Cerebellar nuclear complex (tissue), 1 donor: ENCODE measurements at regions not wholly inside any gene's neighbourhood (a gene's known extent, or its start where the extent isn't known, plus 50 kb on each side); places are given as distances from the start of the nearest gene placed in this dataset.

Source experiments
- DNase-seq, 2 experiments: peaks; one replicate each; lab custom pipeline; 2025; lab: John Stamatoyannopoulos, UW

DNA sequence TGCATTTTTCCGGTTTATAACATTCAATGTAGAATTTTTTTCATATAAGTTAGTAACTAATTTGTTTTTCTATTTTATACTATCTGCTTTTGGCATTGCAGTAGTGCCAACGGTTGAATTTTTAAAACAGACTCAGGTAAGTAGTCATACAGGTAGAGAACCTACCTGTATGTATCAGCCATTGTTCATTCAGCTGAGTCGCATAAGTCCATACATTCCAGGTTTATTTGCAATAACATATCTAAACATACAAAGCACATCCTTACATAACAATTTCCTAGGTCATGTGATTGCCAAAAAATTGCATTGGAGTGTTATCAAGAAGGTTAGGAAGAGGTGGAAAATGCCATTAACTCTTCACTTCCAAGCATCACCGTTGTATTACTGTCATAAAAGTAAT is 1059.3 kb upstream of the CNTN5 start:
- DNase-seq = no peak

DNA sequence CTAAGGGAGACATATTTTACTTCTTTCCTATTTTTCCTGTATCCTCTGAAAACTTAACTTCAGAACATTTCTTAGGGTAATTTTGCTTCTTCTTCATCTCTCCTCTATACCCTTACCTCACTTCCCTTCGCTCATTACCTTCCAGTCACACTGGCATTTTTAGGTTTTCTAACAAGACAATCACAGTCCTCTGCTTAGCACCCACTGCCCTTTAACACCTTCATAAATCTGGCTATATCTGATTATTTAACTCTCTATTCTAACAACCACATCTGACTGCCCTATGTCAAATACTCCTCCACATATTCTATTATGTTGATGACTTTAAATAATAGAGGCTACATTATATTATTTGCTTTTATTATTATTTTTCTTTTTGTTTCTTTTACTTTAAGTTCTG is 1058.0 kb upstream of the CNTN5 start:
- no peak for DNase-seq

DNA sequence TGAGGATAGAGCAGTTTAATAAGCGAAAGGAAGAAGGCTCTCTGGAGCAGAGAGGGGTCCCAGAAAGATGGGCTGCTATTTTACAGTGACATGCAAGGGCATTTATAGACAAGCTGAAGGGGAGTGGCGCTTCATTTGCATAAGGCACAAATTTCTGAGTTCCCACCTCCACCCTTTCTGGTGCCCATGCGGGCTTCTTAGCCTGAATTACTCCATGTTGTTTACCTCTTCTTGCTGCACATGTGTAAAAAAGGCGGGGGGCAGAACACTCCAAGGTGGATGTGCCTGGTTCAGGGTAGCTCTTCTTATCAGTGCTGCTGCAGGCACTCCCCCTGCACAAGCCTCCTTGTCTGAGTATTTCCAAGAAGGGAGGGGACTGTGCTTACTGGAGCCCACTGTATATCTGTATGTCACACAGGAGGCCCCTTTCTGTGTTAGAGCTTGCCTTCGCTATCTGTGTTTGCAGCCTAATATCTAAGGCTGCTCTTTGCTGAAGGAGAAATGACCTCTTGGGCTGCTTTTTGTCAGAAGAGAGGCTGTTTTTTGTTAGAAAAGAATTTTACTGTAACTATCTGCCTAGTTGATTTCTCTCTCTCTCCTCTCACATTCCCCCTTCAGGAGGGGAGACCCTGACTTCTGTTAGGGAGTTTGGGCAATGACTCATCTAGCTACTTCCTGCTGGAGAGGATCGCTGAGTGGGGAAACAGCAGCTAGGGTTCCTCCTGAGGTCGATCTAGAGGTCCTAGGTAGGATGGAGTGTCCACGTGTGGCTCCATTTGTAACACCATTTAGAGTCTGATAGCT is 1057.0 kb upstream of the CNTN5 start:
- no peak for DNase-seq

- DNase-seq = no peak
Measured at GRCh38 chr11:97964332-97965004, 1056.3 kb upstream of the CNTN5 start.

GRCh38 chr11:97965849-97966646 is 1054.7 kb upstream of the CNTN5 start:
- DNase-seq = no peak

DNA sequence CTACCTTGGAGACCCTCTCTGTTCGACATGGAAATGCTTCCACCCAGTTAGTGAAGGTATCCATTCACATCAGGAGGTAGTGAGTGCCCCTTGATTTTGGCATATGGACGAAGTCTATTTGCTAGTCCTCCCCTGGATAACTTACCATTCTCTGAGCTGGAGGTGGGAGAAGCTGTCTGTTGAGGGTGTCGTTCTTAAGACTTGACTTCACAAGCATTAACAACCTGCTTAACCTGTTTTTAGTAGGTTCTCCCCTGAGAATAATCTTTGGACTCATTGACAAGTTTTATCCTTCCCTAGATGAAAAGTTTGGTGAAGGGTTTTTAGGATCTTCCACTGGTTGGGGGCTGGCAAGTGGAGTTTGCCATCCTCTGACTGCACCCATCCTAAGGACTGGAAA is 1053.8 kb upstream of the CNTN5 start:
- no peak for DNase-seq

- DNase-seq = no peak
Measured at GRCh38 chr11:97968071-97968470, 1052.7 kb upstream of the CNTN5 start.

GRCh38 chr11:97972731-97973130 is 1048.0 kb upstream of the CNTN5 start:
- DNase-seq = no peak

DNA sequence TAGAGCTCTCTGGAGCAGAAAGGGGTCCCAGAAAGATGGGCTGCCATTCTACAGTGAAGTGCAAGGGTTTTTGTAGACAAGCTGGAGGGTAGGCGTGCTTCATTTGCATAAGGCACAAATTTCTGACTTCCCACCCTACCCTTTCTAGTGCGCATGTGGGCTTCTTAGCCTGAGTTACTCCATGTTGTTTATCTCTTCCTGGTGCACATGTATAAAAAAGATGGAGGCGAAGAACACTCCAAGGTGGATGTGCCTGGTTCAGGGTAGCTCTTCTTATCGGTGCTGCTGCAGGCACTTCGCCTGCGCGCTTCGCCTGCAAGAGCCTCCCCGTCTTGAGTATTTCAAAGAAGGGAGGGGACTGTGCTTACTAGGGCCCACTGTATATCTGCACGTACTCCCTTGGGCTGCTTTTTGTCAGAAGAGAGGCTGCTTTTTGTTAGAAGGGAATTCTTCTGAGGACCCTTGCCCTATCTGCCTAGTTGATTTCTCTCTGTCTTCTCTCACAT is 1047.3 kb upstream of the CNTN5 start:
- DNase-seq = no peak

DNA sequence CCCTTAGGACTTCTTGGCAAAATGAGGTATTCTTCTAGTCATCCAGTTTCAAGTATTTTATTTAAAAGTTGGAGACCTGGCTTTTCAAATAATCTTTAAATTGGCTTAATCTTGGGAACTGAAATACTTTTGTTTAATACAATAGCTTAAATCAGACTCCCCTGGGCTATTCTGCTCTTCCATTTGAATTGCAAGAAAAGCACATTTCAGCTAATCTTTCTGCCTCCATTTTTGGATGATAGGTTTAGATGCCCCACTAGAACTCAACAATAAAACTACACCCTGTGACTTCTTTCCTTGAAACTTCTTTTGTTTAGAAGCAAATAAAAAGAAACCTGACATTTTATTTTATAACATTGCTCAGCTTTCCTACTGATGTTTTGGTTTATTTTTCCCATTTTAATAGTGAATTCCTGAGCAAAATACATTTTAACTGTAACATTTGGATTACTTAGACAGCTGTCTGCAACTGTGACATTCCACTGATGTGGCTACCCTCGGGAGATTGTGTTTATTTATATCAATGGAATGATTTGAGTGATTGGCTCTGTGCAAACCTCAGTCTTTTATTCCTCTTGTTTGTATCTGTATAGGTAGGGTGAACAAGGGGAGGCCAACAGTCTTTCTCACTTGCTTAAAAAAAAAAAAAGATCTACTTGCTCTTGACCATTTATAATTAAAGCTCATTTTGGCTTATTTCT is 1045.8 kb upstream of the CNTN5 start:
- no peak for DNase-seq

DNA sequence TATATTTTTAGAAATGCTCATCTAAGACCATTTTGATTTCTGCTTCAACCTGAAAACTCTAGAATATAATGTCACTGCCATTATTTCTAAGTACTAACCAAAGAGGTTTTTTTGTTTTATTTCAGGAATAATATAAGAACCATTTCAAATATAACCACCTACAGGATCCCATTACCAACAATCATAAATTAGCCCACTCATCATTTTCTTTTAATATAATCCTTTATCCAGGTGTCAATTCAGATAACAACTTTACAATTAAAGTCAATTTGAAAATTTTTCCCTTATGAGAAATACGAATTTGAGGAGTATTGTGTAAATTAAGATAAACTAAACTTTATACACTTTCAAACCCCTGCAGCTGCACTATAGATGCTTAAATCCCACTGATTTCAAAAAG is 1043.0 kb upstream of the CNTN5 start:
- DNase-seq = no peak

- DNase-seq = no peak
Measured at GRCh38 chr11:97979741-97980140, 1041.0 kb upstream of the CNTN5 start.

DNA sequence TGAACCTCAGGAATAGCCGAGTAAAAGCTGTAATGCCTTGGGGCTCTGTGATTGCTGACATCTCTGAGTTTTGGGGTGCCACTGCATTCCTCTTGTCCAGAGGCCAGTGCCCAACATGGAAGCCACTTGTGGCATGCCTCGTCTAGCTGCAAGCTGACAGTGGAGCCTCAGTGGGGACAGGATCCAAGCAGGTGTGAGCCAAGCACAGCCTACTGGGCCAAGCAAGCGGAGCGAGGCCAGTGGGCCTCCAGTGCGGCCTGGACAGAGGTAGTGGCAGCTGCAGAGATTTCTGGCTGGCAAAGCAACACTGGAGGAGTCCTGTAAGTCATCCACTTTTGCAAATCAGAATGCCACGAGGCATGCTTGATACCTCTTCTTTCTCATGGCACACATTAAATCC is 1038.2 kb upstream of the CNTN5 start:
- no peak for DNase-seq

DNA sequence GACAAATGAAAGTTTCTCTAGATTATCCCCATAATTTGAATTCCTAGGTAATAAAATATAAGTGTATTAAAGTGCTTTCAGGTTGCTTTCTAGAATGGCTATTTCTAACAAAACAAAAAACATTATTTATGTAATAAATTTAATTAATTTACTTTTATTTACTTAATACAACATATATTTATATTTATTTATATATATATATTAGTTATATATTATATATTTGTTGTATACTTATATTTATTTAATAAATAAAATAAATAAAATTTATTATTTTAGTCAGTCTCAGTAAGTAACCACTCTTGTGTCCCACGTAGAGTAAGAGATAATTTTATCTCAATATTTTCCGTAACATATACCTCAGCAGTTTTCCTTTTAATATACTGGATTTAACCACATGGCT is 1031.6 kb upstream of the CNTN5 start:
- no peak for DNase-seq

DNA sequence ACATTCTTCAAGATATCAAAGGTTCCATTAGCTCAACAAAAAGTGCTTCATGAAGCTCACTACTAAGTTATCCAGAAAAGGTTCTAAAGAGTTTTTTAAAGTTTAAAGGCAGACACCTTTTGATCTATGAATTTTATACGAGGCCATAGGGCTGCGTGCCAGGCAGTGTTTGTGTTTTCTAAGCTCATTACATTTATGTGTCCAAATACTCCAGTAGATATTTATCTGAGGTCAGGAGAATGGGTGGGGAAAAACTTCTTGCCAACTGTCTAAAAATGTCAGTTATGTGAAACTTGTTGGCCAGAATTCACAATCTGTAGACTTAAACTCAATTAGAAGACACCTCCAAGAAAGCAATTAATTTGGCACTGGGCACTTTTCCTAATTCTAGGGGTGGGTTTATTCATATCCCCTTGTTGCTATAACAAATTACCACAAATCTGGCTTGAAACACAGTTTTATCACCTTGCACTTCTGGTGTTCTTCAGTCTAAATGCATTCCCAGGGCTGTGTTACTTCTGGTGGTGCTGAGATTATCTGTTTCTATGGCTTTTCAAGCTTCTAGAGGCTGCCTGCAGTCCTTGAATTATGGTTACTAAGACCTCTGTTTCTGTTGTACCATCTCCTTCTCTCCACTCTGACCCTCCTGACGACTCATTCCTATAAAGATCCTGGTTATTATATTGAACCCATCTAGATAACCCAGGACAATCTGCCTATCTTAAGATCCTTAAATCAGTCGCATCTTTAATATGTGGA is 1030.4 kb upstream of the CNTN5 start:
- DNase-seq = no peak

- DNase-seq = no peak
Measured at GRCh38 chr11:97993562-97993961, 1027.2 kb upstream of the CNTN5 start.

DNA sequence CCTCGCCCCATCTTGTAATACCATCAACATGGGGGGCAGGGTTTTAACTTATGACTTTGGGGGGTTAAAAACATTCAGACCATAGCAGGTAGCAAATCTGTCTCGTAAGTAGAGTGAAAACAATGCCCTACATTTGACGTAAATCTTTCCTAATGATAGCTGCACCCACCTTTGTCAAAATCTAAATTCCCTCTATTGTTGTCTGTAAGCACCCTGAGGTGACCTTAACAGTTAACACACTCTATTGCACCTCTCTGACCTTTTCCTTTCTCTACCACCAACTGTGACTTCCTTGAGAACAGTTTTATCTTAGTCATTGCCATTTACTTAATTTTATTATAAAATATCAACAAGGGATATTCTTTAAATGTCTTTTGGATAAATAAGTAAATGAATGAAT is 1024.9 kb upstream of the CNTN5 start:
- DNase-seq = no peak

DNA sequence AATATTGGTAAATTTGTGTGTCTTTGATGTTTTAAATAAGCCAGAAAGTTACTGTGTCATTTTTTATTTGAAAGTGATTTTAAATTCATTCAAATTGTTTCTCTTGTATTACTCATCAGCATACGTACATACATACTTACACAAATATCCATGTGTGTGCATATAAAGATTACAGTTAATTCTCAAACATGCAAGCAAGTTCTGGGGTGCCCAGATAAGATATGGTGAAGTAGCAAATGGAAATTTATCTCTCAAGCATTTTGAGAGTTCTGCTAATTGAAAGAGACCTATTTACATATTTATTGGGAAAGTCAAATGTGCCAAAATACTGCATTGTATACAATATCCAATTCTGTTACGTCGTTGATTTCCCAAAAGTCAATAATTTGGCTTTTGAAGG is 1024.0 kb upstream of the CNTN5 start:
- DNase-seq = no peak

DNA sequence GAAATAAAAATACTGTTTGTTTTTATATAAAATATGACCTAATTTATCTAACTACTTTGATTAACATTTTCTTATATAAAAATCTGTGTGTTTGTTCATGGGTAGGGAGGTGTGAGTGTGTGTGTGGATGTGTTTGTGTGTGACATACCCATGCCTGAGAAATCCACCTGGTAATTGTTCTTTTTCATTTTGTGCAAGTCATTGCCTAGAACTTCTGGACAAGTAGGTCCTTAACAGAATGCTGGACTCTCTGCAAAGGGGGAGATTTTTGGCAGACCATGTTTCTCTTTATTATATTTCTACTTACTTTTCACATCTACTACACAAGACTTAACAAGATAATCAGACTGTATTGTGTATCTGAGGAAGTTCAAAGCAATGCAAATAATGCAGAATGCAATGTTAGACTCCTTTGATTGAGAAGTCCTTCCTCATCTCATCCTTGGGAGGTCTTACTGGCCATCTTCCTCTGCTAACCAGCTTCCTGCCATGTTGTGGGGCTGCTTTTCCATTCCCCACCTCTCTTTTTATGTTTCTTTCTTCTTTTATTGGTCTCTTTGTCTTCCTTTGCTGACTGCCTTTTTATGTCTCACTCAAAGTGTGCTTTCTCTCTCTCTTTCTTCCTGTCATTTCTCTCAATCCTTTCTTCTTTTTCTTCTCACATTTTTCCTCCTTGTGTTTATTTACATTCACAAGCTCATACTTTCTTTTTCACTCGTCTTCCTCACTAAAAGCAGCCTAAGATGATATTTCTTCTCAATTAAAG is 1017.0 kb upstream of the CNTN5 start:
- DNase-seq = no peak

DNA sequence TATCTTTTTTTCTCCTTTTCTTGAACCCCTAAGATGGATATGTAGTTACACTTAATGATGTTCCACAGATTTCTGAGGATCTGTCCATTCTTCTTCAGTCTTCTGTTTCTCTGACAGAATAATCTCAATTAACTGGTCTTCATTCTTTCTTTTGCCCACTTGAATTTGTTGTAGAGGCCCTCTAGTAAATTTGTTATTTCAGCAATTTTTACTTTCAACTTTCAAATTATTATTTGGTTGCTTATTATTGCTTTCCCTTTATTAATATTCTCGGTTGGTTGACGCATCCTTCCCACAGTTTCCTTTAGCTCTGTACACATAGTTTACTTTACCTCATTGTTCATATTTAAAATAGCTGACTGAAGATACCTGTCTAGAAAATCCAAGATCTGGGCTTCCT is 1013.7 kb upstream of the CNTN5 start:
- DNase-seq = no peak

DNA sequence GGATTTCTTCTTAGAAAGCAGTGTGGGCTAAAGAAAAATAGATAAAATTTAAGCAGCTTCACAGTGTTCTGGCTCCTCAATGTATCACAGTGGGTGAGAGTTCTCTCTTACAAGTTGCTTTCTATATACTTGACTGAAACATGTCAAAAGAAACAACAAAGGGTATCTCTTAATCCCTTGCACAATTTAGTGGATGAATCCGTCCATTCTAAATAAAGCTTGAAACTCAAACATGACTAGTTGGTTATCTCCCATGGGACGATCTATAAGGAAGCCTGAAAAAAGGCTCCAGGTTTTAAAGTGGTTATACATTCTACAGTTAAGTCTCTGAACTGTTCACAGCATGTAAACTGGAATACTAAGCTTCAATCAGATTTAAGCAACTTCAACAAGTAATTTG is 993.1 kb upstream of the CNTN5 start:
- no peak for DNase-seq
